HEK293 (cell line): ENCODE measurements at regions not wholly inside any gene's neighbourhood (a gene's known extent, or its start where the extent isn't known, plus 50 kb on each side); places are given as distances from the start of the nearest gene placed in this dataset.

Experiments
- CTCF ChIA-PET: fragments of 350-600 bp; formaldehyde crosslinking; extraction: SDS; loops from one replicate; lab custom pipeline; 2021; ENCODE audit warnings: antibody characterized with exemption; lab: Yijun Ruan, JAX
- POLR2A ChIA-PET: fragments of 300-600 bp; formaldehyde crosslinking; extraction: SDS; loops from one replicate; lab custom pipeline; 2020; ENCODE audit warnings: antibody characterized with exemption, inconsistent platforms; lab: Yijun Ruan, JAX
- H3K27ac ChIP-seq: fragments of 200-500 bp; sonication (Bioruptor generic); 2 replicates; pipeline ENCODE4 v1.5.1; 2014; ENCODE audit warnings: low read depth, low read length, control low read depth, inconsistent platforms; ENCODE audit errors: extremely low read depth
- H3K36me3 ChIP-seq, 2 experiments: fragments of 200-500 bp in 1 of 2; sonication (Bioruptor generic) in 1 of 2; 1 replicate in 1 of 2; 2 replicates in 1 of 2; pipeline ENCODE4 v1.5.1; 2014 to 2017; ENCODE audit warnings: inconsistent platforms in 2 of 2, low read length in 2 of 2; ENCODE audit not compliant: control insufficient read depth in 2 of 2, insufficient read depth in 1 of 2
- H3K4me1 ChIP-seq: fragments of 200-500 bp; sonication (Bioruptor generic); 2 replicates; pipeline ENCODE4 v1.5.1; 2014; ENCODE audit warnings: mild to moderate bottlenecking, low read length, inconsistent platforms; ENCODE audit not compliant: control insufficient read depth, insufficient read depth
- H3K4me3 ChIP-seq: 2 replicates; pipeline ENCODE4 v1.5.1; 2011; ENCODE audit warnings: low read depth, mild to moderate bottlenecking, control low read depth, low read length, moderate library complexity
- H3K9me3 ChIP-seq: fragments of 200-500 bp; sonication (Bioruptor generic); 2 replicates; pipeline ENCODE4 v1.5.1; 2014; ENCODE audit warnings: low read depth, low read length, inconsistent platforms; ENCODE audit not compliant: control insufficient read depth, insufficient read depth
- EGR2 ChIP-seq: fragments of 450-650 bp; formaldehyde crosslinking; IDR thresholded peaks from 2 replicates; pipeline ENCODE4 v1.5.1; 2016; ENCODE audit warnings: low read depth, missing biosample characterization, missing genetic modification characterization
- HOXA7 ChIP-seq: sonication (generic); formaldehyde crosslinking; IDR thresholded peaks from 2 replicates; pipeline ENCODE4 v1.8.1; 2022; ENCODE audit warnings: missing genetic modification reagents, borderline replicate concordance
- KLF10 ChIP-seq: fragments of 450-650 bp; IDR thresholded peaks from 2 replicates; pipeline ENCODE4 v1.5.1; 2018; ENCODE audit warnings: missing biosample characterization, mild to moderate bottlenecking, missing genetic modification characterization
- MEIS1 ChIP-seq: sonication (generic); formaldehyde crosslinking; IDR thresholded peaks from 2 replicates; pipeline ENCODE4 v1.8.1; 2022; ENCODE audit warnings: missing genetic modification reagents, mild to moderate bottlenecking, borderline replicate concordance
- PRDM1 ChIP-seq: fragments of 450-650 bp; formaldehyde crosslinking; IDR thresholded peaks from 2 replicates; pipeline ENCODE4; 2016; ENCODE audit warnings: missing biosample characterization, missing genetic modification characterization
- TRIM28 ChIP-seq: IDR thresholded peaks from 2 replicates; pipeline ENCODE4 v1.6.1; 2011; ENCODE audit warnings: low read length, control low read depth, borderline replicate concordance
- WT1 ChIP-seq: fragments of 450-650 bp; formaldehyde crosslinking; IDR thresholded peaks from 2 replicates; pipeline ENCODE4 v1.5.1; 2016; ENCODE audit warnings: missing biosample characterization, missing genetic modification characterization
- ZBTB17 ChIP-seq: fragments of 450-650 bp; formaldehyde crosslinking; IDR thresholded peaks from 2 replicates; pipeline ENCODE4 v1.5.1; 2016; ENCODE audit warnings: missing biosample characterization, missing genetic modification characterization
- ZBTB21 ChIP-seq: fragments of 450-650 bp; formaldehyde crosslinking; IDR thresholded peaks from 2 replicates; pipeline ENCODE4 v1.5.1; 2017; ENCODE audit warnings: missing biosample characterization, missing genetic modification characterization
- ZIC2 ChIP-seq: fragments of 450-650 bp; formaldehyde crosslinking; IDR thresholded peaks from 2 replicates; pipeline ENCODE4 v1.5.1; 2016; ENCODE audit warnings: missing biosample characterization, missing genetic modification characterization
- ZNF211 ChIP-seq: fragments of 450-650 bp; formaldehyde crosslinking; IDR thresholded peaks from 2 replicates; pipeline ENCODE4 v1.5.1; 2016; ENCODE audit warnings: low read depth, missing biosample characterization, missing genetic modification characterization
- ZNF24 ChIP-seq: fragments of 450-650 bp; formaldehyde crosslinking; IDR thresholded peaks from 2 replicates; pipeline ENCODE4 v1.5.1; 2016; ENCODE audit warnings: missing biosample characterization, missing genetic modification characterization
- ZNF350 ChIP-seq: fragments of 450-650 bp; formaldehyde crosslinking; IDR thresholded peaks from 2 replicates; pipeline ENCODE4 v1.5.0; 2017; ENCODE audit warnings: missing biosample characterization, mild to moderate bottlenecking, missing genetic modification characterization
- ZNF354C ChIP-seq: fragments of 450-650 bp; formaldehyde crosslinking; IDR thresholded peaks from 2 replicates; pipeline ENCODE4 v1.5.1; 2016; ENCODE audit warnings: missing biosample characterization, missing genetic modification characterization, low read depth, borderline replicate concordance
- ZNF433 ChIP-seq: fragments of 450-650 bp; formaldehyde crosslinking; IDR thresholded peaks from 2 replicates; pipeline ENCODE4 v1.5.1; 2016; ENCODE audit warnings: missing biosample characterization, missing genetic modification characterization, low read depth
- ZNF48 ChIP-seq: fragments of 450-650 bp; formaldehyde crosslinking; IDR thresholded peaks from 2 replicates; pipeline ENCODE4 v1.5.1; 2016; ENCODE audit warnings: missing biosample characterization, missing genetic modification characterization
- ZNF521 ChIP-seq: fragments of 450-650 bp; formaldehyde crosslinking; IDR thresholded peaks from 2 replicates; pipeline ENCODE4 v1.5.1; 2017; ENCODE audit warnings: missing biosample characterization, mild to moderate bottlenecking, missing genetic modification characterization
- ZNF530 ChIP-seq: fragments of 450-650 bp; formaldehyde crosslinking; IDR thresholded peaks from 2 replicates; pipeline ENCODE4 v1.5.1; 2016; ENCODE audit warnings: low read depth, missing biosample characterization, missing genetic modification characterization
- ZNF777 ChIP-seq: fragments of 450-650 bp; formaldehyde crosslinking; IDR thresholded peaks from 2 replicates; pipeline ENCODE4 v1.5.1; 2017; ENCODE audit warnings: missing biosample characterization, missing genetic modification characterization, borderline replicate concordance
- ZNF791 ChIP-seq: fragments of 450-650 bp; formaldehyde crosslinking; IDR thresholded peaks from 2 replicates; pipeline ENCODE4 v1.5.1; 2016; ENCODE audit warnings: missing biosample characterization, missing genetic modification characterization
- ZXDB ChIP-seq: fragments of 450-650 bp; formaldehyde crosslinking; IDR thresholded peaks from 2 replicates; pipeline ENCODE4 v1.5.1; 2016; ENCODE audit warnings: missing biosample characterization, missing genetic modification characterization
- TF ChIP-seq, protein P1 (sequence below): fragments of 450-650 bp; formaldehyde crosslinking; IDR thresholded peaks from 2 replicates; pipeline ENCODE4 v1.5.1; 2017; ENCODE audit warnings: missing biosample characterization, missing genetic modification characterization
- TF ChIP-seq, protein P2 (sequence below): fragments of 450-650 bp; formaldehyde crosslinking; IDR thresholded peaks from 2 replicates; pipeline ENCODE4 v1.5.1; 2016; ENCODE audit warnings: missing biosample characterization, missing genetic modification characterization, borderline replicate concordance
- TF ChIP-seq, protein P3 (sequence below): sonication (generic); formaldehyde crosslinking; IDR thresholded peaks from 2 replicates; pipeline ENCODE4 v1.8.1; 2022; ENCODE audit warnings: mild to moderate bottlenecking, moderate library complexity, missing genetic modification reagents
- TF ChIP-seq, protein P4 (sequence below): fragments of 450-650 bp; formaldehyde crosslinking; IDR thresholded peaks from 2 replicates; pipeline ENCODE4 v1.5.1; 2016; ENCODE audit warnings: missing biosample characterization, missing genetic modification characterization
- TF ChIP-seq, protein P5 (sequence below): fragments of 450-650 bp; formaldehyde crosslinking; IDR thresholded peaks from 2 replicates; pipeline ENCODE4 v1.5.1; 2017; ENCODE audit warnings: missing biosample characterization, missing genetic modification characterization
- TF ChIP-seq, protein P6 (sequence below): fragments of 450-650 bp; formaldehyde crosslinking; IDR thresholded peaks from 2 replicates; pipeline ENCODE4 v1.5.1; 2016; ENCODE audit warnings: missing biosample characterization, missing genetic modification characterization

DNA sequence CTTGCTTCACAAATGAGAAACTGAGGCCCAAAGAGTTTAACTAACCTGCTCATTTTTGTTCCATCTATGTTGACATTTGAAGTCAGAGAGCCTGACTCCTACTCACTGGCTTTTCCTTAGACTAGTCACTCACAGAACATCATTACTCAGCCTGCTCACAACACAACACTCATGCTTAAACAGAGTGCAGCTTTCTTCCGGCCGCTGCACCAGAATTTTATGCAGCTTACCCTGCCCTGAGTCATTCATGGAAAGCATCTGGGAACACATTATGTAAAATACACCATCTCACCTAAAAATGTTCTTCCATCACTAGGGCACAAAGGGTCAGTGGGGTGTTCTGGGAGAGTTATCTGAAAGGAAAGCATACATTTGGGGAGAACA lies 303.4 kb downstream of the SPRY2 start (continued):
- TF ChIP-seq, protein P1, sequence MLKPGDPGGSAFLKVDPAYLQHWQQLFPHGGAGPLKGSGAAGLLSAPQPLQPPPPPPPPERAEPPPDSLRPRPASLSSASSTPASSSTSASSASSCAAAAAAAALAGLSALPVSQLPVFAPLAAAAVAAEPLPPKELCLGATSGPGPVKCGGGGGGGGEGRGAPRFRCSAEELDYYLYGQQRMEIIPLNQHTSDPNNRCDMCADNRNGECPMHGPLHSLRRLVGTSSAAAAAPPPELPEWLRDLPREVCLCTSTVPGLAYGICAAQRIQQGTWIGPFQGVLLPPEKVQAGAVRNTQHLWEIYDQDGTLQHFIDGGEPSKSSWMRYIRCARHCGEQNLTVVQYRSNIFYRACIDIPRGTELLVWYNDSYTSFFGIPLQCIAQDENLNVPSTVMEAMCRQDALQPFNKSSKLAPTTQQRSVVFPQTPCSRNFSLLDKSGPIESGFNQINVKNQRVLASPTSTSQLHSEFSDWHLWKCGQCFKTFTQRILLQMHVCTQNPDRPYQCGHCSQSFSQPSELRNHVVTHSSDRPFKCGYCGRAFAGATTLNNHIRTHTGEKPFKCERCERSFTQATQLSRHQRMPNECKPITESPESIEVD (tag by site-specific recombination), result no peak
- TF ChIP-seq ZNF791 (no peak), ZNF777 (tag by site-specific recombination) (no peak), ZNF433 (tag by site-specific recombination) (no peak), ZIC2 (no peak), ZXDB (no peak), TRIM28 (no peak), ZNF48 (tag by site-specific recombination) (no peak), ZNF530 (tag by site-specific recombination) (no peak)
- TF ChIP-seq, protein P2, sequence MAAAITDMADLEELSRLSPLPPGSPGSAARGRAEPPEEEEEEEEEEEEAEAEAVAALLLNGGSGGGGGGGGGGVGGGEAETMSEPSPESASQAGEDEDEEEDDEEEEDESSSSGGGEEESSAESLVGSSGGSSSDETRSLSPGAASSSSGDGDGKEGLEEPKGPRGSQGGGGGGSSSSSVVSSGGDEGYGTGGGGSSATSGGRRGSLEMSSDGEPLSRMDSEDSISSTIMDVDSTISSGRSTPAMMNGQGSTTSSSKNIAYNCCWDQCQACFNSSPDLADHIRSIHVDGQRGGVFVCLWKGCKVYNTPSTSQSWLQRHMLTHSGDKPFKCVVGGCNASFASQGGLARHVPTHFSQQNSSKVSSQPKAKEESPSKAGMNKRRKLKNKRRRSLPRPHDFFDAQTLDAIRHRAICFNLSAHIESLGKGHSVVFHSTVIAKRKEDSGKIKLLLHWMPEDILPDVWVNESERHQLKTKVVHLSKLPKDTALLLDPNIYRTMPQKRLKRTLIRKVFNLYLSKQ (tag by site-specific recombination), result no peak

DNA sequence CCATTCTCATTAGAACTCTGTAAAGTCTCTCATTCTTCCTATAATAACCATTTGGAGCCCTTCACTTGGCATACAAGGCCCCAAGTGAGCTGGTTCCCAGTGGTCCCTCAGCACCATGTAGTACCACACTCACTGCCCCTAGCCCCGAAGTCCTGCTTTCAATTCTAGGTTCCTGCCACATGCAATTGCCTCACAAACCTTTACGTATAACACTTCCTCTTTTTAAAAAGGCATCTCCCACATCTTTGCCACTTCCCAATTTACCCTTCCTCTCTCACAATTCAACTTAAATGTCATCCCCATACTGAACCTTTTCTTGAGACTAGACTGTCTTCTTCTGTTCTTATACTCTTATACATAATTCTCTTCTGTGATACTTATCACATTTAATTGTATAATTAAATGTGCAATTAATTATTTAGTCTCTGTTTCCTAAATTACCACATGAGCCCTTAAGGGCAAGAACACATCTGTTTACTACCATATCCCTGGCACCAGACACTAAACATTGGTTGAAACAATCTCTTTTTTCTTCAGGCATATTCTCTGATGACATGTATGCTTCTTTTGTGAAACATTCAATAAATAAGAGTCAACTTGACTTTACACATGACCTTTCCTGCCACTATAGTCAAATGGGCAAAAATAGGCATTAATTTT lies 304.0 kb downstream of the SPRY2 start:
- Histone ChIP-seq H3K27ac (no peak overlapping the region), H3K36me3 (no peaks in the 10 kb centered on the region), H3K4me3 (no peak overlapping the region), H3K9me3 (no peaks in the 10 kb centered on the region), H3K4me1 (no peaks in the 10 kb centered on the region; the same call in 1 of the 2 replicates)
- CTCF ChIA-PET, result no interaction called here
- POLR2A ChIA-PET, result no interaction called here
- TF ChIP-seq EGR2 (no peak), ZBTB17 (no peak), KLF10 (no peak), HOXA7 (CRISPR knock-in tag) (no peak), ZNF211 (tag by site-specific recombination) (no peak), ZNF24 (tag by site-specific recombination) (no peak), ZBTB21 (tag by site-specific recombination) (no peak), ZIC2 (no peak), ZNF354C (tag by site-specific recombination) (no peak), ZNF521 (tag by site-specific recombination) (no peak), MEIS1 (CRISPR knock-in tag) (no peak), ZNF350 (tag by site-specific recombination) (no peak), PRDM1 (no peak), ZNF530 (tag by site-specific recombination) (no peak), ZNF48 (tag by site-specific recombination) (no peak), WT1 (tag by site-specific recombination) (no peak)
- TF ChIP-seq, protein P3, sequence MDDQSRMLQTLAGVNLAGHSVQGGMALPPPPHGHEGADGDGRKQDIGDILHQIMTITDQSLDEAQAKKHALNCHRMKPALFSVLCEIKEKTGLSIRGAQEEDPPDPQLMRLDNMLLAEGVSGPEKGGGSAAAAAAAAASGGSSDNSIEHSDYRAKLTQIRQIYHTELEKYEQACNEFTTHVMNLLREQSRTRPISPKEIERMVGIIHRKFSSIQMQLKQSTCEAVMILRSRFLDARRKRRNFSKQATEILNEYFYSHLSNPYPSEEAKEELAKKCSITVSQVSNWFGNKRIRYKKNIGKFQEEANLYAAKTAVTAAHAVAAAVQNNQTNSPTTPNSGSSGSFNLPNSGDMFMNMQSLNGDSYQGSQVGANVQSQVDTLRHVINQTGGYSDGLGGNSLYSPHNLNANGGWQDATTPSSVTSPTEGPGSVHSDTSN, result no peak
- TF ChIP-seq, protein P4, sequence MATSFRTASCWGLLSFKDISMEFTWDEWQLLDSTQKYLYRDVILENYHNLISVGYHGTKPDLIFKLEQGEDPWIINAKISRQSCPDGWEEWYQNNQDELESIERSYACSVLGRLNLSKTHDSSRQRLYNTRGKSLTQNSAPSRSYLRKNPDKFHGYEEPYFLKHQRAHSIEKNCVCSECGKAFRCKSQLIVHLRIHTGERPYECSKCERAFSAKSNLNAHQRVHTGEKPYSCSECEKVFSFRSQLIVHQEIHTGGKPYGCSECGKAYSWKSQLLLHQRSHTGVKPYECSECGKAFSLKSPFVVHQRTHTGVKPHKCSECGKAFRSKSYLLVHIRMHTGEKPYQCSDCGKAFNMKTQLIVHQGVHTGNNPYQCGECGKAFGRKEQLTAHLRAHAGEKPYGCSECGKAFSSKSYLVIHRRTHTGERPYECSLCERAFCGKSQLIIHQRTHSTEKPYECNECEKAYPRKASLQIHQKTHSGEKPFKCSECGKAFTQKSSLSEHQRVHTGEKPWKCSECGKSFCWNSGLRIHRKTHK, result no peak
- TF ChIP-seq, protein P5, sequence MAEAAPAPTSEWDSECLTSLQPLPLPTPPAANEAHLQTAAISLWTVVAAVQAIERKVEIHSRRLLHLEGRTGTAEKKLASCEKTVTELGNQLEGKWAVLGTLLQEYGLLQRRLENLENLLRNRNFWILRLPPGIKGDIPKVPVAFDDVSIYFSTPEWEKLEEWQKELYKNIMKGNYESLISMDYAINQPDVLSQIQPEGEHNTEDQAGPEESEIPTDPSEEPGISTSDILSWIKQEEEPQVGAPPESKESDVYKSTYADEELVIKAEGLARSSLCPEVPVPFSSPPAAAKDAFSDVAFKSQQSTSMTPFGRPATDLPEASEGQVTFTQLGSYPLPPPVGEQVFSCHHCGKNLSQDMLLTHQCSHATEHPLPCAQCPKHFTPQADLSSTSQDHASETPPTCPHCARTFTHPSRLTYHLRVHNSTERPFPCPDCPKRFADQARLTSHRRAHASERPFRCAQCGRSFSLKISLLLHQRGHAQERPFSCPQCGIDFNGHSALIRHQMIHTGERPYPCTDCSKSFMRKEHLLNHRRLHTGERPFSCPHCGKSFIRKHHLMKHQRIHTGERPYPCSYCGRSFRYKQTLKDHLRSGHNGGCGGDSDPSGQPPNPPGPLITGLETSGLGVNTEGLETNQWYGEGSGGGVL (tag by site-specific recombination), result no peak
- TF ChIP-seq, protein P6, sequence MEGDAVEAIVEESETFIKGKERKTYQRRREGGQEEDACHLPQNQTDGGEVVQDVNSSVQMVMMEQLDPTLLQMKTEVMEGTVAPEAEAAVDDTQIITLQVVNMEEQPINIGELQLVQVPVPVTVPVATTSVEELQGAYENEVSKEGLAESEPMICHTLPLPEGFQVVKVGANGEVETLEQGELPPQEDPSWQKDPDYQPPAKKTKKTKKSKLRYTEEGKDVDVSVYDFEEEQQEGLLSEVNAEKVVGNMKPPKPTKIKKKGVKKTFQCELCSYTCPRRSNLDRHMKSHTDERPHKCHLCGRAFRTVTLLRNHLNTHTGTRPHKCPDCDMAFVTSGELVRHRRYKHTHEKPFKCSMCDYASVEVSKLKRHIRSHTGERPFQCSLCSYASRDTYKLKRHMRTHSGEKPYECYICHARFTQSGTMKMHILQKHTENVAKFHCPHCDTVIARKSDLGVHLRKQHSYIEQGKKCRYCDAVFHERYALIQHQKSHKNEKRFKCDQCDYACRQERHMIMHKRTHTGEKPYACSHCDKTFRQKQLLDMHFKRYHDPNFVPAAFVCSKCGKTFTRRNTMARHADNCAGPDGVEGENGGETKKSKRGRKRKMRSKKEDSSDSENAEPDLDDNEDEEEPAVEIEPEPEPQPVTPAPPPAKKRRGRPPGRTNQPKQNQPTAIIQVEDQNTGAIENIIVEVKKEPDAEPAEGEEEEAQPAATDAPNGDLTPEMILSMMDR (tag by site-specific recombination), result no peak
